GM18519 (cell line): ENCODE measurements at regions not wholly inside any gene's neighbourhood (a gene's known extent, or its start where the extent isn't known, plus 50 kb on each side); places are given as distances from the start of the nearest gene placed in this dataset.

Experiments
- ATAC-seq: cut with Tn5 transposase; IDR thresholded peaks from one replicate; pipeline ENCODE4 v1.9.1; 2021; ENCODE audit warnings: mild to moderate bottlenecking, moderate library complexity; ENCODE audit not compliant: unreplicated experiment, low FRiP score

DNA sequence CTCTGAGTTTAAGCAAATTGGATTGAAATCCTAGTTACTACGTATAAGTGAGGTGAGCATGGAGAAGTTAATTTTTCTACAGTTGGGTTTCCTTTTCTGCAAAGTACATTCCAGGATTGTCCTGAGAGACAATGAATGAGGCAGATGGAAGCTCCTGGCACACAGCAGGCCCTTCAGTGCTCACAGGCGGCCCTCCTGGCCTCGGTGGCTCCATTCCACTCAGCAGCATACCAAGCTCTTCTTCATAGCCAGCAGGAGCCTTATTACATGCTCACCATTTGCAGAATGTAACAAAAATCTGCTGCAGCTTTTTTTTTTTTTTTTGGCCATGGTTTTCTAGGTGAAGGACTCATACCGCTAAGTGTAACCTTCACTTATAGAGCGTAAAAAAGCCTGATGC is 113.2 kb upstream of the FAM9B start:
- ATAC-seq = no peak

DNA sequence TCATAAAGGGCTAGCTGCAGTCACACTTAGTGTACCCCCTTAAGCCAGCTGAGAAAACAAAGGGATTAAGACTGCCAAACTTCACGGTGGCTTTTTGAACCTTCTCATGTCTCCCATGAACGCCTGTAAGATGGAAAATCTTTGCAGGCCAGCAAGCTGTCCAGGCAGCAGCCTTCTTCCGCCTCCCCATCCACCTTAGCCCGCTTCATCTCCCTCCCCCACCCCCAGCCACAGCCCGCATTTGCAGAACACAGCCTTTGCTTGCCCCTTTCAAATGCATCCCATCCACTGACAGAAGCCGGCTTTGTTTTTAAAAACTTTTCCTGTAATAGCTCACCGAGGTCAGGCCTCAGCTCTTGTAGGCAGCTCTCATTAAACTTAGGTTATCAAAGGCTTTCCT is 113.8 kb upstream of the FAM9B start:
- ATAC-seq = no peak

DNA sequence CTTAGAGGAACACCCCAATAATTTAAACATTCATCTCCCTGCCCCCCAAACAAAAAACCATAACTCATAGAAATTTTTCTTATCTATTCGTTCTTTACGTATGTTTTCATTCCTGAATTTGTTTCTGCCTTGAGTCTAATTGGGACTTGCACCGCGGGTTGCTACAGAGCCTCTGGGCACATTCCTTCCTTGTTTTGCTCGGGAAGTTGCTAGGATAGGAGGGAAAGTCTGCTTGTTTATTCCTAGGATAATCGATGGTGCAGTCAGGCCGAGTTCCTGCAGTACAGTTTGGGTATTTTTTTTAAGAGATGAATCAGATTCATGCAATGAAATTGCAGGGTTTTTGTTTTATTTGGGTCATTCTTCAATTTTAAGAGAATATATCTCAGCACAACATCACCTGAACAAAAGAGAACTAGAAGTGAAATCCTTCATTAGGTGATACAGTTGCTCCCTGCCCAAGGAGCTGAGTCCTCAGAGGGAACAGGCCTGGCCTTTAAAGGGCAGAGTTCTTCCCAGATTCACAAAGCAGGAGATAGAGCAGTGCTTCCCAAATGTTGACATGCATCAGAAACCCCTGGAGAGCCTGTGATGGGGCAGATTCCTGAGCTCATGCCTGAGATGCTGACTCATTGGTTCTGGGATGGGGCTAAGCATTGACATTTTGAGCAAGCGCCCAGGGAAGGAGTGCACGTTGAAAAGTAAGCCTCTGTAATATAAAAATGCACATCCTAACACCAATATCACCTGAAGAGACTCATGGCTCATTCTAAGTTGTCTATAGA is 114.9 kb upstream of the FAM9B start:
- ATAC-seq = no peak

DNA sequence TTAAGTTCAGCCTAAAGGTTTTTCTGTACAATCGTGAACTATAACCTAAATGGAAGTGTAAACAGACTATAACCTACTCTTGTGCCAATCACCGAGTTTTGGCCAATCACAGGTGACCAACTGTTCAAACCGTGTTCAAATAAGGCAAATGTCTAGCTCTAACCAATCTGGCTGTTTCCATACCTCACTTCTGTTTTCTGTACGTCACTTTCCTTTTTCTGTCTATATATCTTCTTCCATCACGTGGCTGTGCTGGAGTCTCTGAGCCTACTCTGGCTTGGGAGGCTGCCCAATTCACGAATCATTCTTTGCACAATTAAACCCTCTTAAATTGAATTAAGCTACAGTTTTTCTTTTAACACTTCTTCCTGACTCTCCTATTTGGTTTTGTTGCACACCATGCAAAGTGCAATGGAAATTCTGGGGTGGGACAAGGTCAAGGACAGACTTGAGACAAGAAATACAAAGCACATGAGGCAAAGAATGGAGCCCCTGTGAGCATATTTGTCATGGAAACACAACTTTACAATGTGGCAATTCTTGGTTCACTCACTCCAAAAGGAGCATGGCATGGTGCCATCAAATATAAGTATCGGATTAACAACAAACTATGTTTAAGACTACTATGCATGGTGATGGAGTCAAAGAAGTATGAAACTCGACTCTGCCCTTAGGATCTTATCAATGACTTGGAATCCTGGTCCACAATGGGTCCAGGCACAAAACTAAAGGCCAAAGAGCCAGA is 115.7 kb upstream of the FAM9B start:
- no peak for ATAC-seq

DNA sequence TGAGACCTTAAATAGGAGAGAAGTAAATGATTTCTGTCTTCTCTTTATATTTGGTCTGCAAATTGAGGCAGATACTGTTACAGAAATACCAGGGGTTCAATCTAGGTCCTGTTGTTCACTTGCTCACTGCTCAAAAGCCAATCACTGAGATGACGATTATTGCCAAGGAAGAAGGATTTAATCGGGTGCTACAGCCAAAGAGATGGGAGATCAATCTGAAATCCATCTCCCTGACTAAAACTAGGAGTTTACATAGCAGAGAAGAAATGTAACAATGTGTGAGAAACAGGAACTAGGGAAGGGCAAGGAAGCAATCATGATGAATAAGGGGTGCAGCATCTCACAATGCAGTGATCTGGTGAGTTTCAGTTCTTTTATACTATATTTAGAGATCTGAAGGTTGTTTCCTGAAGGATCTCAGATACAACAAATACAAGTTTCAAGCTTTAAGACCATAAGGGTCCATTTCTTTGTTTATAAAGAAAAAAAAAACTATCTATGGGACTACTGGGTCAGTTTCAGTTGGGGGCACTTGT is 117.9 kb upstream of the FAM9B start:
- no peak for ATAC-seq

DNA sequence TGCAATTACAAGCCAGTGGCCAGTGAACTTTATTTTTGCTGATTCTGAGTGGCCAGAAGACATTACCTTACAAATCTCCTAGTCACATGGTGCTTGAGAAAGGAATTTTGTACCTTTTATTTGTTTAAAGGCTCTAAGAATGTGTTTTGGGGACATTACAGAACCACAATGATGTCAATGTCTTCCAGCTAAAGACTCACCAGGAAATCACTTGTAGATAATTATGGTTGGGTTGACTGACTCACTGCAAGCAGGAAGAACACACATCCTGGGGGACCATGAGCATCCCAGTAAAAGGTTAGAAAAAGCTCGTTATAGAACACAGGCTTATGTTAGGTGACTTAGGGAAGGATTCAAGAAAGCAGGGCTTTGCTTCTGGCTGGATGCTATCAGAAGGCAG is 119.4 kb upstream of the FAM9B start:
- ATAC-seq = no peak

DNA sequence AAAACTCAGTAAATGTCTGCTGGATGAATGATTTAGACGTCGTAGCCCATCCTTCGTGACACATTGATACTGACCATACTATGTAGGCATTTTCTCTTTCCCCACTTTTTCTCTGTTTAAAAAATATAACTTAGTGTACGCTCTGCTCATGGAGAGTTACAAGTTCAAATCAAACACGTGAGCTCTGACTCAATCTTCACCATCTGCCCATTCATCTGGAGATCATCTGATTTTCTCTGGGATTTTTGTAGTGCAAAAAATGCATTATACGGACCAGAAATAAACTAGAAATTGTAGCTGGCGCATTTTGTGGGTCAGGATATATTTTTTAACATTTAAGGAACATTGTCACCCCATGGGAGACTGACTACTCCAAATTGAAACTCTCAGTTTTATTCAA is 124.7 kb upstream of the FAM9B start:
- ATAC-seq = no peak

DNA sequence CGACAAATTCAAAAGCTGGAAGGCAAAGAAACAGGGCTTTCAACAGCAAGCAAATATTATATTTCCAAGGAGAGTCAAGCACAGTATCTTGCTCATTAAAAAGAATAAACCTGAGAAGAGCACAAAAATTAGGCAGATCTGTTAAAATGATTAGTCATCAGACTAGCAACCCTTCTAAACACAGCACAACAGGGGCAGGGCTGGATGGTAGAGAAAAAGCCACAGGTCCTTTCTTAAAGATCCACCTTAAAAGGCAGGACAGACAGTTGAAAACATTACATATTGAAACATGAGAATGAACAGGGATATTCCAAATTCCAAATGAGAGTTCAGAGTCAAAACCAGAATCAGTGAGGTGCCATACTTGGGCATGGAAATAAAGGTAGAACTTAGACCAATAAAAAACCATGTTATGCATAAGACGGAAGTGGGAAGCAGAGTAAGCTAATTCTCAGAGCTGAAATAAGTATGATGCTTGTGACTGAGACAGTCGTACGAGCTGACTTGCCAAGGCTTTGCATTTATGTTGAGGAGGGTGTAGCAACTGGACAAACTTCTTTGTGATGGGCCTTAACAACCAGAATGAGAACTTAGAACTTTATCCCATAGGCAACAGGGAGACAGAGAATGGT is 126.9 kb upstream of the FAM9B start:
- no peak for ATAC-seq

DNA sequence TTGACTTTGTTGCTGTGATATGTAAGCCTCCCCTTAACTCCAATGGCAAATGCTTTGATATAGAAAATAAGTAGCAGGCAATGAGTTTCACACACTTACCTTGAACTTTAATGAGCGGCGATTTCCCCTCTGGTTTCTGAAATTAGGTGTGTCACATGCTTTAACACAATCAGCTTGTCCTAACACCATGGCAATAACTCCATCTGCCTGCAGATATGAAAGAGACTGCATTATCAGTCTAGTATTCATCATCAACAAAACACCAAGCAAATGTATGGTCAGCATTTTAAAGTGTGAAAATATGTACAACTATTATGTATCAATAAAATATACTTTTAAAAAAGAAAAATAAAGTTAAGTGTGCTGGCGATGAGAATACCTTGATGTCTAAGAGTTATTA is 128.8 kb upstream of the FAM9B start:
- no peak for ATAC-seq

DNA sequence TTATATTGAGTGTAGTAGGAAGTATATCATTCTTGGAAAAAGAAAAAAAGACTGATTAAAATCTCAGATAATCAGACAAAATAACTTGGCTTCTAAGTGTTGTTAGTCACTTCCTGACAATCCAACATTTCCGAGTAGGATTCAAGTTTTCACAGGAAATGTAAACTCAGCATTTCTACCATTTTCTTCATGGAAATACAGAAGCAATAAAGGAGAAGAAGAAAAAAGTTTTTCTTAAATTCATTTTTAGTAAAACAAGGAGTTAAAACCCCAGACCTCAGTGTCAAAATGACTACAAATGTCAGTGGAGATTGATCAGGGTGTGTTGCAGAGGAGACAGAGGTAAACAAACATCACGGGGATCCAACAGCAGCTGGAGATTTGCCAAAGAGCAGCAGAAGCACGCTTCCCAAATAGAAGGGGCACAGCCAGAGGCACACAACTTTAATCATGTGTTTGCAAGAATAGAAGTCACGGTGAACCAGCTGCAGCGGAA is 129.3 kb upstream of the FAM9B start:
- no peak for ATAC-seq

DNA sequence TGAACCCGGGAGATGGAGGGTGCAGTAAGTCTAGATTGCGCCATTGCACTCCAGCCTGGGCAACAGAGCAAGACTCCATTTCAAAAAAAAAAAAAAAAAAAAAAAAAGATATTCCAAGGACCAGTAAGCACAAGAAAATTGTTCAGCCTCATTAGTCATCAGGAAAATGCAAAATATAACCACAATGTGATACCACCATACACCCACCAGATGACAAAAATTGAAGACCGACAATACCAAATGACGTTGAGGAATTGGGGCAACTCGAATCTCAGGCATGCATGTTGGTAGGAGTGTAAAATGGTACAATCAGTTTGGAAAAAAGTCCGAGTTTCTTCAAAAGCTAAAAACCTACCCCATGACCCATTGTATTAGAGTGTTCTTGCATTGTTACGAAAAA is 130.2 kb upstream of the FAM9B start:
- ATAC-seq = no peak

DNA sequence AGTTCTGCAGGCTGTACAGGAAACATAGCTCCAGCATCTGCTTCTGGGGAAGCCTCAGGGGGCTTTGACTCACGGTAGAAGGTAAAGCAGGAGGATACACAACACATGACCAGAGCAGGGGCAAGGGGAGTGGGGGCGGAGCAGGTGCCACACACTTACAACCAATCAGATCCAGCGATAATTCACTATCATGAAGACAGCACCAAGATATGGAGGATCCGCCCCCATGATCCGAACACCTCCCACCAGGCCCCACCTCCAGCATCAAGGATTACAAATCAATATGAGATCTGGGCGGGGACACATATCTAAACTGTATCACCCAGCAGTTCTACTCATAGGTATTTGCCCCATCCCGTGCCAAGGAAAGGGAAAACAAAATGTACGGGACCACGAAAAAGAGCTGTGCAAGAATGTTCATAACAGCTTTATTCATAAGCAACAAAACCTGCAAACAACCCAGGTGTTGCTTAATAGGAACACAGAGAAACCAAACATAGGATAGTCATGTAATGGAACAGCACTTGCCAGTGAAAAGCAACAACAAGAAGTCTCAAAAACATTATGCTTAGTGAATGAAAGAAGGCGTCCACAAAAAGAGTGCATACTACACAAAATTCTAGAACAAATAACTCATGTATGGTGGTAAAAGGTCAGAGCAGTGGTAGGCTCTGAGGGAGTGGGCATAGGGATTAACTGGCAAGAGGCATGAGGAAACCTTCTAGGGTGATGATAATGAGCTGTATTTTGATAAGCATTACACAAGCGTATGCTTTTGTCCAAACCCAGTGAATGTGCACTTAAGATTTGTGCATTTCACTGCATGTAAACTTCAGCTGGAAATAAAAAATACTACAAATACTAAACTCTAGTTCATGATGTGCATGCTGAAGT is 130.9 kb upstream of the FAM9B start:
- no peak for ATAC-seq

DNA sequence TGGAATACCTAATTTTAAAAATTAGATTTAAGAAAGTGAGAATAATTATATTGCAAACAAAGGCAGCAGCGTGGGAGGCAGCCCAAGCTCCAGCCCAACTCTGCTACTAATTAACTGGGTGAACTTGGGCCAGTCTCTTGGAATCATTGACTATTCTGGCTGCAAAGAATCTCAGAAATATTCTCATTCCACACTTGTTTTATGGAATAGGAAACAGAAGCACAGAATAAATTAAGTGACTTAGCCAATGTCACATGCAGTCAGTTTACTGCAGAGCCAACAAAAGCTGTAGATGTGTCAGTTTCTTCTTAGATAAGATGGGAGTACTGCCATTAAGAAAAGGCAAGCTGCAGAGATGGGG is 132.6 kb upstream of the FAM9B start:
- no peak for ATAC-seq

DNA sequence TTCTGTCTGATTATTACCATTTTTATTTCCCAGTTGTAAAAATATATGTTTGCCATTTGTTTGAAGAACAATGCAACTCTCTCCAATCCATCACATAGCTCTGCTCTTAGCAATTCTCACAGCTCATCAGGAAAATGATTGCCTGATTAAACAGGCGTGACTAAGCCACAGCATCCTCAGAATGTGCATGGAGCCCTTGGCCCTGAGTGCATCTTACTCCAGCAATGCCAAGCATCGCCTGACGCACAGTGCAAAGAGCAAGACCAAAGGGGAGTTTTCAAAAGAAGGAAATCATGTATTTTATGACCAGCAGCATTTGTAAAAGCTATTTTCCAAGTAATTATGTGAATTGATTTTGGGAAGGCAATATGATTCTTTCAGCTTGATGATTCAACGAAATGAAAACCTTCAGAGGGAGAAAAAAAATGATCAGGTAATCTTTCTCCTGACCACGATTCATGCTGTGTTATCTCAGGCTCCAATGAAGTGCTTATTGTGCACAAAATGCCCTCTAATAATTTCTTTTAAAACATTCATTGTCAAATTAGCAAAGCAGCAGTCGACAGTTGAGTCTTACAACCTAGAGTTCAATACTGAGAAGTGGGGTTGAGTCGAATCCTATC is 138.0 kb upstream of the FAM9B start:
- ATAC-seq = no peak

DNA sequence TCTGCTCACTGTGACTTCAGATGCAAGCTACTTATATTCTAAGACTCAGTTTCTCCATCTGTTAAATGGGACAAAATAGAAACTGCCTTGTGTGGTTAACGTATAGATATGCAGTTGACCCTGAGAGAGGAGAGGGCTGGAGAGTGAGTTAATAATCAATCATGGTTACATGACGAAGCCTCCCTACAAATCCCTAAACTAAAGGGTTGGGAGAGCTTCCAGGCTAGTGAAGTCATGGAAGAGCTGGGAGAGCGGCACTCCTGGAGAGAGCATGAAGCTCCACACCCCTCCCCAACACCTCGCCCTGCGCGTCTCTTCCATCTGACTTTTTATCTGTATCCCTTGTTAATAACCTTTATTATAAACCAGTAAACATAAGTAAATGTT is 138.5 kb upstream of the FAM9B start:
- ATAC-seq = no peak

DNA sequence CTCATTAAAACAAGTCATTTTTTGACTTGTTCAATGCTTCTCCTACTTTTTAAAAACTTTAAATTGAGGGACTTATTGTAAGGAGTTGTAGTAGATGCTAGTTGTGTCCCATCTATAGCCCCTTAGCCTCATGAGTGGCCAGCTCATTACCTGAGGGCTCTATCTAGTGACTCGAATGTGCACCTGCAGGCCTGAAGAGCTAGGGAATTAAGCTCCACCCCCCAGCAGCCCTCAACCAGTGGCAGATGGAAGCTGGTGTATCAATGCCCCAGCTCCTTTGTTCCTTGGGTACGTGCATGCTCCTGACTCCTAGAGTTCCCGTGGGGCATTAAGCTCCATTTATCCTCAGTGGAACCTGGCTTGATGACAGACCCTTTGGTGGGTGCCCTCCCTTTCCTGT is 146.7 kb upstream of the FAM9B start:
- no peak for ATAC-seq

DNA sequence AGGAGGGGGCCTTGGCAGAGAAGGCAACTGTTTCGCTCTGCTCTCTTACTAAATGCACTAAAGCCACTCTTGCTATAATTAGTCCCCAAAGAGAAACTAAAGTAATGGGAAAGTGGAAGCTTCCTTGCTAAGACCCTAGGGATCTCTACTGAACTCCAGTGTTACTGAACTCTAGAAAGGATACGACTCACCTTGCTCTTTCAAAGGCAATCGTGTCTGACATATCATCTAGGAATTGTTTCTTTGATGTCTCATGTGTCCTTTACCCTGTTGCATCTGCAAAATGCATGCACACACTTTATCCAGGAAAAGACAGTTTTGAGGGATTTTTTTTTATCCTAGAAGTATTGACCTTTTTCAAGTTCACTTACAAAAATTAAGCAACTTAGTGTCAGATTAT is 148.1 kb upstream of the FAM9B start:
- ATAC-seq = no peak

DNA sequence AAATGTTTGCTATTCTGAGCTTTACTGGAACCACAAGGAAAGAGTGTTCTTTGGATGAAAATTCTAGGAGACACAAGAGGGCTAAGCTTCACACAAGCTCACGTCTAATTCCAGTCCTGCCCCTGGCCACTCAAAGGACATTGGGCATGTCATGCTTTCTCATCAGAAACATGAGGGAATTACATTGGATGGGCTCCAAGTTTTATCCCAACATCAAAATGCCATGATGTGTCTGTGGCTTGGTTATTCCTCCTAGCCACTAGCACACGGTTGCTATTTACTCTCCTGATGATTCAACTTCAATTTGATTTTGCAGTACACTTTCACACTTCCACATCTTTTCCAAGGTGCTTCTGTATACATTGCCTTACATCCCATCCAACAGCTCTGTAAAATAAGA is 149.6 kb upstream of the FAM9B start:
- no peak for ATAC-seq

DNA sequence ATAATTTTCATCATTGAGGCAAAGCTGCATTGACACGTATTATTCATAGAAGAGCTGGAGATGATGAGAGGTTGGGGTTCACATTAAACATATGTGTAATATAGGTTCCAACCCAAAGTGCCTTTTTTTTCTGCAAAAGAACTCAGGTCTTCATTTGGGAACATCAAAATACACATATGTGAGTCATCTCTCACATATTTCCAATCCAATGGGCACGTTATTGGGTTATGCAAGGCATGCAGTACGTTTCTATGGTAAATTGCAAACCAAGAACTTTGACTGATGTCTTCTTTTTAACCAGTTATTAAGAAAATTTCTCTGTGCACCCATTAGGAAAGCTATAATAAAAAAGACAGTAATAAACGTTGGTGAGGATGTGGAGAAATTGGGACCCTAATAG is 150.3 kb upstream of the FAM9B start:
- ATAC-seq = no peak

DNA sequence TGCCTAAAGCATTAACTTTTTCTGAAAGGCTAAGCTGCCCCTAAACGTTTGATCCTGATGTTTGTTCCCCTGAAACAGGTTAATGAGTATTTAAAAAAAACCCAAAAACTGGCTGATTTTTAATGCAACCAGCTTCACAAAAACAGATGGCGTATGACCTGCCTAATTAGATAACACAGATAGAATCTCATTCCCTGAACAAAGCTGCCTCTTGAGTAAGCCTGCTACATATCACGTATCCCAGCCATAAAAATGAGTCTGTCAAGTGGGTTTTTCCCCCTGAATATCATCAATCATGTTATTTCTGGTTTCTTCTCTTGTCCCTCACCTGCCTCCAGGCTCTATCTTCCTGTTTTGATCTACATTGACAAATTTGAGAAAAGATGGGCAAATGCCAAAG is 154.2 kb upstream of the FAM9B start:
- no peak for ATAC-seq
